GM23338 (cell line): ENCODE measurements at regions not wholly inside any gene's neighbourhood (a gene's known extent, or its start where the extent isn't known, plus 50 kb on each side); places are given as distances from the start of the nearest gene placed in this dataset.

Experiments used
- CREB1 ChIP-seq: fragments of 250-450 bp; sonication (Bioruptor Pico); IDR thresholded peaks from 2 replicates; pipeline ENCODE4 v1.5.0; 2020; ENCODE audit warnings: low read depth, mild to moderate bottlenecking, moderate library complexity
- CTCF ChIP-seq, 2 experiments: fragments of 200-600 bp in 1 of 2; sonication (generic) in 1 of 2; conservative IDR thresholded peaks; 2 replicates each; pipeline versions ENCODE4 v1.5.1 to v1.6.1; 2016 to 2017; ENCODE audit warnings: antibody characterized with exemption in 2 of 2, low read depth in 2 of 2, mild to moderate bottlenecking in 2 of 2, moderate library complexity in 1 of 2
- EZH2 ChIP-seq: fragments of 200-600 bp; sonication (generic); IDR thresholded peaks from one replicate; pipeline ENCODE4 v1.8.0; 2017; ENCODE audit warnings: antibody characterized with exemption, mild to moderate bottlenecking, low read depth; ENCODE audit not compliant: unreplicated experiment
- EZH2phosphoT487 ChIP-seq: fragments of 200-600 bp; sonication (generic); IDR thresholded peaks from one replicate; pipeline ENCODE4 v1.8.1; 2018; ENCODE audit warnings: antibody characterized with exemption; ENCODE audit not compliant: unreplicated experiment
- JUNB ChIP-seq: IDR thresholded peaks from one replicate; pipeline ENCODE4 v1.6.1; 2016; ENCODE audit warnings: antibody characterized with exemption; ENCODE audit not compliant: unreplicated experiment
- NANOG ChIP-seq: IDR thresholded peaks from 2 replicates; pipeline ENCODE4 v1.6.1; 2016; ENCODE audit warnings: antibody characterized with exemption, borderline replicate concordance
- POLR2AphosphoS5 ChIP-seq: IDR thresholded peaks from 2 replicates; pipeline ENCODE4 v1.6.1; 2016; ENCODE audit warnings: antibody characterized with exemption, low read depth
- REST ChIP-seq: IDR thresholded peaks from one replicate; pipeline ENCODE4 v1.6.1; 2018; ENCODE audit warnings: antibody characterized with exemption; ENCODE audit not compliant: unreplicated experiment
- STAT1 ChIP-seq: IDR thresholded peaks from one replicate; pipeline ENCODE4 v1.6.1; 2016; ENCODE audit warnings: antibody characterized with exemption; ENCODE audit not compliant: unreplicated experiment
- ZNF114 ChIP-seq: fragments of 250-450 bp; sonication (Bioruptor Pico); IDR thresholded peaks from 2 replicates; pipeline ENCODE4 v1.5.0; 2020; ENCODE audit warnings: mild to moderate bottlenecking, moderate library complexity
- ZNF331 ChIP-seq: fragments of 250-450 bp; sonication (Bioruptor Pico); IDR thresholded peaks from 2 replicates; pipeline ENCODE4 v1.5.0; 2020; ENCODE audit warnings: low read depth, mild to moderate bottlenecking, moderate library complexity
- ZNF462 ChIP-seq: fragments of 250-450 bp; sonication (Bioruptor Pico); IDR thresholded peaks from 2 replicates; pipeline ENCODE4 v1.5.0; 2020; ENCODE audit warnings: mild to moderate bottlenecking, moderate library complexity
- TF ChIP-seq, protein P1 (sequence below): IDR thresholded peaks from 2 replicates; pipeline ENCODE4 v1.6.1; 2016; ENCODE audit warnings: antibody characterized with exemption

DNA sequence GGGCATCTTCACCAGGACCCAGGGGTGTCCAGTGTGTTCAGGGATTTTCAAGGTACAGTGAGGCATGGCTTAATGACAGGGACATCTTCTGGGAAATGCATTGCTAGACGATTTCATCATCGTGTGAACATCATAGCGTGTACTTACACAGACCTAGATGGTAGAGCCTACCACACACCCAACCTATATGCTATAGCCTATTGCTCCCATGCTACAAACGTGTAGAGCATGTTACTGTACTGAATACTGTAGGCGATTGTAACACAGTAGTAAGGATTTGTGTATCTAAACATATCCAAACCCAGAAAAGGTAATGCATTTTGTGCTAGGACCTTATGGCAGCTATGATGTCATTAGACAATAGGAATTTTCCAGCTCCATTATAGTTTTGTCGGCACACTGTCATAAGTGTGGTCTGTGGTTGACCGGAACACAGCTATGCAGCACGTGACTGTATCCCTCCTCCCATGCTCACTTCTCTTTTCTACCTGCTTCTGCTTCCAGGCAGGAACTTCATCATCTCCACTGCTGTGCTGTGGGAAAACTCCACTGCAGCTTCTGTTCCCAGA, 416.2 kb upstream of the NFE2L3 start:
- no peak for TF ChIP-seq EZH2
- no peak for TF ChIP-seq CTCF (conservative IDR thresholded peaks at IDR 0.05; ENCODE audit: low read depth in 2 of 2)
- no peak for TF ChIP-seq CREB1 (CRISPR knock-in tag)
- TF ChIP-seq POLR2AphosphoS5: no peak
- TF ChIP-seq NANOG: no peak
- TF ChIP-seq EZH2phosphoT487: no peak
- TF ChIP-seq REST: no peak
- no peak for TF ChIP-seq ZNF331 (CRISPR knock-in tag)
- no peak for TF ChIP-seq ZNF114 (CRISPR knock-in tag)
- TF ChIP-seq JUNB: no peak
- no peak for TF ChIP-seq ZNF462 (CRISPR knock-in tag)
- TF ChIP-seq, protein P1, sequence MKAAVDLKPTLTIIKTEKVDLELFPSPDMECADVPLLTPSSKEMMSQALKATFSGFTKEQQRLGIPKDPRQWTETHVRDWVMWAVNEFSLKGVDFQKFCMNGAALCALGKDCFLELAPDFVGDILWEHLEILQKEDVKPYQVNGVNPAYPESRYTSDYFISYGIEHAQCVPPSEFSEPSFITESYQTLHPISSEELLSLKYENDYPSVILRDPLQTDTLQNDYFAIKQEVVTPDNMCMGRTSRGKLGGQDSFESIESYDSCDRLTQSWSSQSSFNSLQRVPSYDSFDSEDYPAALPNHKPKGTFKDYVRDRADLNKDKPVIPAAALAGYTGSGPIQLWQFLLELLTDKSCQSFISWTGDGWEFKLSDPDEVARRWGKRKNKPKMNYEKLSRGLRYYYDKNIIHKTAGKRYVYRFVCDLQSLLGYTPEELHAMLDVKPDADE: no peak
- no peak for TF ChIP-seq STAT1
